Activated CD8-positive, alpha-beta memory T cell treated with anti-CD3 and anti-CD28 coated beads for 24 hours (primary cell): ENCODE measurements at regions not wholly inside any gene's neighbourhood (a gene's known extent, or its start where the extent isn't known, plus 50 kb on each side); places are given as distances from the start of the nearest gene placed in this dataset.

ENCODE experiments used
- DNase-seq: peaks from one replicate; pipeline ENCODE4 v3.0.0-alpha.2; 2020

GRCh38 chr16:52092126-52092525 lies 454.8 kb downstream of the TOX3 start:
- no peak for DNase-seq

- no peak for DNase-seq
These were observed 456.9 kb downstream of the TOX3 start for GRCh38 chr16:52090080-52090479.

GRCh38 chr16:52089476-52089875 lies 457.5 kb downstream of the TOX3 start:
- no peak for DNase-seq

GRCh38 chr16:52086901-52087300 lies 460.0 kb downstream of the TOX3 start:
- no peak for DNase-seq

GRCh38 chr16:52078716-52079655 lies 468.0 kb downstream of the TOX3 start:
- DNase-seq = no peak

- DNase-seq = no peak
These were observed 469.3 kb downstream of the TOX3 start for GRCh38 chr16:52077607-52078006.

- DNase-seq = no peak
These were observed 470.1 kb downstream of the TOX3 start for GRCh38 chr16:52076801-52077201.

- no peak for DNase-seq
These were observed 470.6 kb downstream of the TOX3 start for GRCh38 chr16:52076332-52076731.

GRCh38 chr16:52074133-52074532 lies 472.8 kb downstream of the TOX3 start:
- DNase-seq = no peak

GRCh38 chr16:52073024-52073423 lies 473.9 kb downstream of the TOX3 start:
- no peak for DNase-seq

GRCh38 chr16:52071101-52071500 lies 475.8 kb downstream of the TOX3 start:
- DNase-seq = no peak

- no peak for DNase-seq
These were observed 476.4 kb downstream of the TOX3 start for GRCh38 chr16:52070341-52071057.

GRCh38 chr16:52069866-52070265 lies 477.1 kb downstream of the TOX3 start:
- no peak for DNase-seq

GRCh38 chr16:52068447-52069074 lies 478.4 kb downstream of the TOX3 start:
- no peak for DNase-seq

- DNase-seq = no peak
These were observed 480.0 kb downstream of the TOX3 start for GRCh38 chr16:52066962-52067361.

GRCh38 chr16:52056259-52056658 lies 490.7 kb downstream of the TOX3 start:
- no peak for DNase-seq

- no peak for DNase-seq
These were observed 491.6 kb downstream of the TOX3 start for GRCh38 chr16:52055381-52055780.

- no peak for DNase-seq
These were observed 492.6 kb downstream of the TOX3 start for GRCh38 chr16:52054326-52054725.

GRCh38 chr16:52052818-52053217 lies 494.1 kb downstream of the TOX3 start:
- DNase-seq = no peak

GRCh38 chr16:52051414-52052172 lies 495.4 kb downstream of the TOX3 start:
- DNase-seq = no peak

- DNase-seq = no peak
These were observed 496.5 kb downstream of the TOX3 start for GRCh38 chr16:52050418-52050817.

- no peak for DNase-seq
These were observed 511.5 kb downstream of the TOX3 start for GRCh38 chr16:52035436-52035835.

GRCh38 chr16:52034830-52035229 lies 512.1 kb downstream of the TOX3 start:
- no peak for DNase-seq
